Epithelial cell of prostate (primary cell): ENCODE measurements at regions not wholly inside any gene's neighbourhood (a gene's known extent, or its start where the extent isn't known, plus 50 kb on each side); places are given as distances from the start of the nearest gene placed in this dataset.

ENCODE experiments used
- DNase-seq: peaks from one replicate; pipeline ENCODE4 v3.0.0-alpha.2; 2011; ENCODE audit warnings: low read depth, low spot score
- H3K27ac ChIP-seq: fragments of 450-650 bp; 2 replicates; pipeline ENCODE4 v1.5.1; 2017; ENCODE audit warnings: mild to moderate bottlenecking

DNA sequence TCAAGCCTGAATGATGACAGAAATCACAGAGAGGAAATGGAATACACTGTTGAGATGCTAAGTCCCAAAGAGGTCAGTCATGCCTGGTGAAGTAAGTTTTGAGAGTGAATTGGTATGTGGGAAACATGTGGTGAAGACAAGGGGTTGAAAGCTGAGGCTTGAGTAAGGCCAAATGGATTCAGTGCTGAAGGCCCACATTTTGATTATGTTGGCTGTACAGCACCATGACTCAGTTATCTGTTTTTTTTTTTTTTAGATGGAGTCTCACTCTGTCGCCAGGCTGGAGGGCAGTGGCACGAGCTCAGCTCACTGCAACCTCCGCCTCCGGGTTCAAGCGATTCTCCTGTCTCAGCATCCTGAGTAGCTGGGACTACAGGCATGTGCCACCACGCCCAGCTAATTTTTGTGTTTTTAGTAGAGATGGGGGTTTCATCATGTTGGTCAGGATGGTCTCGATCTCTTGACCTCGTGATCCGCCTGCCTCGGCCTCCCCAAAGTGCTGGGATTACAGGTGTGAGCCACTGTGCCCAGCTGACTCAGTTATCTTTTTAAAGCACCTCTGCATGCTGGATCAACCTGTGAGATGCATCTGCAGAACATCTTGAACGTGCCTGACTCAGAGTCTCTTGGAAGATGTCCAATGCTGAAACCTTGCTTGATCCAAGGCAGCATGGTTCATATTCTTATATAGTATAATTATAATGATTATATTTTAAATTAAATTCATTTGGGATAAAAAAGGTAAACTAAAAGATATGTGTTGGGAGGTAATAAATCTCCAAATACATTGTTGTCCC lies 829.8 kb downstream of the TNS3 start:
- DNase-seq, result peak; percentile 59

DNA sequence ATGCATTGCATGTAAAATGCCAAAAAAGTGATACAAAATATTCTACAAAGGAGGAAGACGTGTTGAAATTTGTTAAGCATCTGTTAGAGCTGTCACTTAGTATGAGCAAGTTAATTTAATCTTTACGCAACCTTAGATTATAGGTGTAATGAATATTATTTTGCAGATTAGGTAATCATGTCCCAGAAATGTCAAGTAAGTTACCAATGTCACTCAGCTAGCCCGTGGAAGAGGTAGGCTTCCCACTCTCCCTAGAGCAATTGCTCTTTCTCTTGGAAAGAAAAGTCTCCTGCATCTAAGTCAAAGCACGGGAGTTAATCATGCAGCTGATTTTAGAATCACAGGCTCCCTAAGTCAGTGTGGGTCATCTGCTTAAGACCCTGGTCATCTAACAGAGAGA lies 830.4 kb upstream of the IGFBP3 start:
- no peak overlapping the region for H3K27ac ChIP-seq
- DNase-seq, result no peak

More for the DNA sequence above, 829.8 kb downstream of the TNS3 start:
- H3K27ac ChIP-seq, result peak overlapping the region; percentile 54

DNA sequence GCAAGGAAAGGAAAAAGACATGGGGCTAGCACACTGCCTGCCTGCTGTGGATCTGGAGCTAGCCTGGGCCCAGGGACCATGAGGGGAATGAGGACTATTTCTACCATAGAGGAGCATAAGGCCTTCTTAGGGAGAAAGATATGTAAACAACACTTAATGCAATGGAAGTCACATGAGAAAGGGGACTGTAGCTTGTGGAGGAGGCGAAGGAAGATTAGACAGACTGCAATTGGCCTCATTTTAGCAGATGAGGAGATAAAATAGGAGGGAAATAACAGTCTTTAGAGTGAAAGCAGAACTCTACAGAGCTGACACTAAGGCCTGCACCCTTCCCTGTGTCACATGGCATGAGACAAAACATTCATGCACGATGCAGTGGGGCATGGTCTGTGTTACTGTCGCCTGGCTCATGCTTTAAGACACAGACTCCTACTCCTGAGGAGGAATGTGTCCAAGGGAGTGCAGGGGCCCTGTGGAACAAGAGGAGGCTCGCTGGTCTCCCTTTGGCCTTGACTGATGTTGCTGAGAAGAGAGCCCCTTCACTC lies 829.3 kb upstream of the IGFBP3 start:
- H3K27ac ChIP-seq, result no peak overlapping the region
- no peak for DNase-seq

DNA sequence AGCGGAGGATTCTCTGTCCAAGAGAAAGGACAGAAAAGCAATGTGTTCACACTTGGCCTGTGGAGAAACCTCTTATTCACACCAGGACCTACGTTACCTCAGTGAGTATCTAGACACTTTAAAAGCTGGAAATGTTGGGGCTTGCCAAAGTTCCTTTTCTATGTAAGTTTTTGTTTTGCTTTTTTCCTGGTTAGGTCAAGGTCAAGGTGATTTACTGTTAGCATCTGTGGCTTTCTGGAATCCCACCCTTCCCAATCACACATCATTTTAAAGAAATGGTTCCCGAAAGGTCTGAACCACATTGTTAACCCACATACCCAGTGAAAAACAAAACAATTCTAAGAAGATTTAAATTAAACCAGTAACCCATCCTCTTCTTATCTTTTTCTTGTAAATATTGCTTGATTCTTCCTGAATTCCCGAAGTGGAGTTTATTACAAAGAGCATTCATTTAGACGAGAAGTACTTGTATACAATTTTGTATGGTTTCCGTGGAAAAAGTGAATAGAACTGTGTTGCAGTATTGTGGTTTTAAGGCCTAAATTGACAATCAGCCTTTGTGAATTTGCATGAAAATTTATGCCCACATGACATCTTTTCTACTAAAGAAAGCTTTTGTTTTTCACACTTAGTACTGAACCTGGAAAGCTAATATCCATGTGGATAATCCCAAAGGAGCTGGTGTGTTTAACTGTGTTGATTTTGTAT lies 827.0 kb upstream of the IGFBP3 start:
- no peak for DNase-seq
- H3K27ac ChIP-seq, result no peak overlapping the region

DNA sequence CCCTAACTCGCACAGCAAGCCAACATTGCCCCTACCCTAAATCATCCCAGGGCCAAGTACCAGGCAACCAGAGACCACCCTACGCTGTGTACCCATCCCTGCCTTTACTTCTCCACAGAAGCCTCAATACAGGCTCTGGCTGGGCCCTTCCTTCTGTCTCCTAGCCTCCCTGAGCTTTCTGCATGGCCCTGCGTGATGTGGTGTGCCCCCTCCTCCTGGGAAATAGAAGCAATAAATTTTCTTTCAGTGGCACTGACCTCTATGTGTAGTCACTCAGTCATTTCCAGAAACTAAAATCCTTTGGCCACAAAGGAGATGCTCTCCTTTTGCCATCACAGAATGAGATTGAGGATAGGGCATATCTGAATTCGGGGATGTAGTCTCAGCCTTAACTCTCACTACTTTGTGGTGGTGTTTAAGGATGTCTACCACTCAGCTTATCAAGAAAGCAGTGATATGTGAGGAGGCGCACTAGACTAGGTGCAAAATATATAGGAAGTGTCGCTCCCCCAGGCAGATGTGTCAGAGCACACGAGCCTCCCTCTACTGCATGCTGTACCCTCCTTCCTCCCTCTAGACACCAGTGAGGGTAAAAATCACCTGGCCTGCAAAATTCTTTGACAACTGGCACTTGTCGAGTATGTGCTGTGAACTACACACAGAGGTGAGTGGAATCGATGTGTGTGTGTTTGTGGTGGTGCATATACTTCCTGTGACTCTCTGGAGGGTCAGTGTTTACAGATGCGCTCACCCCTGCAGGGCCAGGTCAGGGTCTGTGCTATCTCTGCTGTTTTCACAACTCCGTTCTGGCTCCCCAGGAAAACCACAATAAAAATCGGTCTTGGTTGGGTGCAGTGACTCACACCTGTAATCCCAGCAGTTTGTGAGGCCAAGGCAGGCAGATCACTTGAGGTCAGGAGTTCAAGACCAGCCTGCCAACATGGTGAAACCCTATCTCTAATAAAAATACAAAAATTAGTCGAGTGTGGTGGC lies 825.9 kb upstream of the IGFBP3 start:
- H3K27ac ChIP-seq, result no peak overlapping the region
- no peak for DNase-seq

DNA sequence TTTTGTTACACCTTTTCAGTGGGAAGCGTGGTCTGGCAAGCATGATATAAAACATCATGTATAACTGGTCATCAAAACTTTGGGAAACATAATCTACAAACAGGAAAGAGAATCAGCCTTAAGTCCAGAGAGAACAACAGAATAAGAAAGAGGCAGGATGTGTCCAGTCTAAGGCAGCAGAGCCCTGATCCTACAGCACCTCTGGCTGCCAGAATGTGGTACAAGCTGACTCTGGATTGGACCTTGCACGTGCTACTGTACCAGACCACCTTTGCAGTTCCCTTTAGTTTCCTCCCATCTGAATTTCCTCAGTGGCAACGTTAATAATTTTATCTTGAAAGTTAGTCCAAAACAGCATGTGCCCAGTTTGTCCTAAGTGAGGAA lies 824.6 kb upstream of the IGFBP3 start:
- H3K27ac ChIP-seq, result no peak overlapping the region
- no peak for DNase-seq

DNA sequence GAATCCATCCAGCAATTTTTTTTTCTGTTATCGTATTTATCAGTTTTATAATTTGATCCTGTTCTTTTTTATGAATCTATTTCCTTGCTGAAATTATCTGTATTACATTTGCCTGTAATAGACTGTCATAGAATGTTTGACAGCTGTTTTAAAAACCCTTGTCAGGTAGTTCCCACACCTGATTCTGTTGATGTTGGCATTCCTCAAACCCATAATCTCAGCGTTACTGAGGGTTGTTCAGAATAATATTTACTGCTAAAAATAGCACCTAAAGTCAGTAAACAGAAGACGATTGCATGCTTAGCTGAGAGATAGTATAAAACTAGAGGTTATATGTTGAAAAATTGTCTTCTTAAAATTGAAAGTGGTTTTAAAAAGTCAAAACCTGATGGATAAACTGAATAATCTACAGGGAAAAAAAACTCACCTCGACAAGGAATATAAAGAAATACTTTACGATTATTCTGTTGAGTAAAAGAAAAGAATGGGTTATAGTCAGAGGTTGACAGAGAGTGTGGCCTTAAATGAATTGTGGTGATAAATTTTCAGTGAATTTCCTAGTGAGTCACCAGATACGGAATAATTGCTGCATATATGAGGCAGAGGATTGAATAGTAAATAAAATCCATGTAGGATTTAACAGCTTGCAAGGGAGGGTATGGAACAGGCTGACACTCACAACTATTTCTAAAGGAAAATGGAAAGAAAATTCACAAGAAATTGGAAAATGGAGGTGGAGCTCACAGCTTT lies 824.1 kb upstream of the IGFBP3 start:
- H3K27ac ChIP-seq, result no peak overlapping the region
- no peak for DNase-seq

DNA sequence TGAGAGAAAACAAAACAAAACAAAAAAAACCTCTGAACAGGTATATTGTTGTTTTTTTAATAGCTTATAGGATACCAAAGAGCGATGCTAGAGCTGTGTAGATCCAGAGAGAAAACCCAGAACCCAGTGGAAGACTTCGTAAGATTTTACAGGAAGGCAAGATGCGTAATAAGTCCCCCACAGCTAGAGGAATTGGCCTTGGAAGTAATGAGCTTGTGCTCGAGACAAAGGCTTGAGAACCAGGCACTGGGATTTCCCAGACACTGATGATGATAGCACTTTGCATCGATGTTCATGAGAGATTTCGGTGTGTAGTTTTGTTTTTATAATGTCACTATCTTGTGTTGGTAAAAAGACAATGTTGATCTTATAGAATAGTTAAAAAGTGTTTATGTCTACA lies 821.5 kb upstream of the IGFBP3 start:
- DNase-seq, result no peak
- H3K27ac ChIP-seq, result no peak overlapping the region

DNA sequence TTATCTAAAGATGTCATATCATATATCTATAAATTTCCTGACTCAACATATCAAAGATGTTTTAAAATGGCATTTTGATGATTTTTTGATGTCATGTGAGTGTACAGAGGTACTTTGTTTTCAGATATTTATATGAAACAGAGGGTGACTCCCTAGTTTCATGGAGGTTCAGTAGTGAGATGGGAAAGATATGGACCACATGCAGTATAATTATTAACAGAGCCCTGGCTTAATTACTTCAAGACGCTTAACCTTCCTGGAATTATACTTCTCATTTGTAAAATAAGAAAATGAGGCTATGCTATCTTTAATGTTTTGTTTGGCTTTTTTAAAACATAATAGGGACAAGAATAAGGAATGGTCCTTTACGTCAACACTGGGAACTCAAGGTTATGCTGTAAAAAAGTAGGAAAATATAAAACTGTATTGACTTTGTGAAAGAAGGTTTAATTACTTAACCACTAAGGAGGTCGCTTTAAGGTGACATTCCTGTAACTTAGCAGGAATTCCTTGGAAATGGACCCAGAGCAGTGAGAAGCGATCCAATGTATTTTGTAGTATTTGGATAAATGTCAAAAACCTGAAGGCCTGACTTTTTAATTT lies 821.0 kb upstream of the IGFBP3 start:
- no peak overlapping the region for H3K27ac ChIP-seq
- DNase-seq, result no peak

DNA sequence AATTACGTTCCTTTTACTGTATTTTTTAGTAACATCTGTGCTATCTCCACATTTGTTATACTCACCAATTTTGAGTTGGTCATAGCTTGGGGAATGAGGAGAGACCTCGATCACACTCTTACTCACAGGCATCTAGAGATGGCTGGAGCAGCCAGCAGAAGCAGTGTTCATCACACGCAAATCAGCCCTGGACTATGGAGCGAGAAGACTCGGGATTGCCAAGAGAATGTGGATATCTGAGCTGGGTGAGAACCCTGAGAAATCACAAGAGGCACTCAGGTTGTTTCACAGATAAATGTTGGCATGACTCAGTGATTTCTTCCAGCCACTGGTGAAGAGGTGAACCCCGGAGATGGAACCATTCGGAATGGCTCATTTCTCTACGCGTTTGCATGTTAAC lies 820.1 kb upstream of the IGFBP3 start:
- no peak overlapping the region for H3K27ac ChIP-seq
- no peak for DNase-seq

DNA sequence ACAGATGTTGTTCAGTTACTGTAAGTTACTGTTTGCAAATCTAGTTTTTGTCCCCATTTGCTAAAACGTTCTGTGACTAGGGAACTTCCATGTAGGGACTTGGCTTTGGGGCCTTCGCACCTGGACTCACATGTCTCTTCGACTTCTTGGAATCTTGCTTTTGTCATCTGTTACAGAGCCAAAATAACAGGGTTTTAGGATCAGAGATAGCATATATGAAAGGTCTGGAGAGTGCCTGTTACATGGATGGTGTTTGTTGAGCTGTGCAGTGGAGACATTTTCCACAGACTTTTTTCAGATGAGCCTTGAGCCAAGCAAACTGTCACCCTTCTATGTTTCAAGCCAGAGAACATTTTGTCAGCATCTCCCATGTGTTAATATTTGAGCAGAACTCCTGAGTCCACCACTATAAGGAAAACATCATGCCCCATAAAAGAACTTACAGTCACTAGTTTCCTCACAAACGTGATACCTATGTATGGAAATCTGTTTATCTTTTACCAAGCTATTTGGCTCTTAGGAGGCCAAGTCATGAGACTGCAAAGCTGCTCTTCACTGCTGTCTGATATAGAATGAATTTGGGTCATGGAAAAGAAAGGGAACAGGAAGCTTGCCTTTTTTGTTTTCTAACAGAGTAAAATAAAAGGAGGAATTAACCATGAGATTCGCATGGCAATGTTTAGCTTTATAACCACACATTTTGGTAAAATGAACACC lies 818.6 kb upstream of the IGFBP3 start:
- H3K27ac ChIP-seq, result no peak overlapping the region
- DNase-seq, result no peak

DNA sequence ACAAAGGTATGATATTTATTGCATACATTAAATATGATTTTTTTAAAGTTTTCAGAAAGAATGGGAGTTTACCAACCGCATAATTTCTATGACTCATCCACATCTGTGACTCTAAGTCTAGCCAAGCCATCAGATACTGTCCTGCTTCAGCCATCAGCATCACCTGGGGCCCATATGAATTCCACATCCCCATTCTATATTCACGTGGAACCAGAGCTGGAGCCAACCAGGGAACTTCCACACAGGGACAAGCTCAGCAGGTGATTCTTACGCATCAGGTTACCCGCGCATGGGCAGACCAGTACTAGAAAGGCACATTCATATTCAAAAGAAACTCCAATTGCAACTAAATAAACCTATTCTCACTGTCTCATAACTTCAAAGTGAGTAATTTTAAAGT lies 817.7 kb upstream of the IGFBP3 start:
- no peak for DNase-seq

DNA sequence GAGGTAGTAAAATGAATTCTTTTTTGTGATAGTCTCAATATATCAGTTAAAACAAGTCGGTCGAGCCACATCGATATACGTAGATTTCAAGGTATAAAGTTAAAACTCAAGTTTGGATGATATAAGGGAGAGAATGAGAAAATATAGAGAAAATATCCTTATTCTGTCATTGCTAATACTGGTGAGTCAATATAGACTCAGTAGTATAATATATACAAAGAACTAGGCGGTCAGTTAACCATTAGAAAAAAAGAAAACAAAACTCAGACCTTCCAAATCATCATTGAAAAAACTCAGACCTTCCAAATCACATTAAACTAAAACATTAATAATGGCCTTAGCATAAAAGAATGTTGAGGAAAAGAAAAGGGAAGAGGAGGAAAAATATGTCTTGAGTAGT lies 817.1 kb upstream of the IGFBP3 start:
- no peak for DNase-seq
- no peak overlapping the region for H3K27ac ChIP-seq

More for the DNA sequence above, 817.7 kb upstream of the IGFBP3 start:
- H3K27ac ChIP-seq, result no peak overlapping the region

DNA sequence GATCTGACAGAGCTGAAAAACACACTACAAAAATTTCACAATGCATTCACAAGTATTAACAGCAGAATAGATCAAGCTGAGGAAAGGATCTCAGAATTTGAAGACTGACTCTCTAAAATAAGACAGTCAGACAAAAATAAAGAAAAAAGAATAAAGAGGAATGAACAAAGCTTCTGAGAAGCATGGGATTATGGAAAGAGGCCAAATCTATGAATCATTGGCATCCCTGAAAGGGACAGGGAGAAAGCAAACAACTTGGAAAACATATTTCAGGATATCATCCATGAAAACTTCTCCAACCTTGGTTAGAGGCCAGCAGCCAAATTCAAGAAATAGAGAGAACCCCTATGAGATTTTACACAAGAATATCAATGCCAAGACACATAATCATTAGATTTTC lies 804.8 kb upstream of the IGFBP3 start:
- no peak for DNase-seq
- H3K27ac ChIP-seq, result no peak overlapping the region

DNA sequence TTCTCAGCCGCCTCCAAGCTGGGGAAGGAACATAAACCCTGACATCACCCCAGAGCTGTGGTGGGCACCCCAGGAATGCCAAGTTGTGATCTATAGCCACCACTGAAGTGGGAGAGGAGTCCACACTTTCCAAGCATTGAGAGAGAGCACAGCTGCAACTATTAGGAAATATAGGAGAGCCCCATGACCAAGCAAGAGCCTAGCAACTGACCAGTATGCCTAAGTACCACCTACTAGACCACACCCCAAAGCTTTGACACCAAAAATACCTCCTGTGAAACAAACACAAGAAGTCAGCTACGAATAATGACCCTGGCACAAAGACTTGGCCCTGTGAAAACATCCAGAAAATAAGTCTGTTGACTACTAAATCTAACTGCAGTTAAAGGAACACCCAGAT lies 804.1 kb upstream of the IGFBP3 start:
- H3K27ac ChIP-seq, result no peak overlapping the region
- DNase-seq, result no peak

DNA sequence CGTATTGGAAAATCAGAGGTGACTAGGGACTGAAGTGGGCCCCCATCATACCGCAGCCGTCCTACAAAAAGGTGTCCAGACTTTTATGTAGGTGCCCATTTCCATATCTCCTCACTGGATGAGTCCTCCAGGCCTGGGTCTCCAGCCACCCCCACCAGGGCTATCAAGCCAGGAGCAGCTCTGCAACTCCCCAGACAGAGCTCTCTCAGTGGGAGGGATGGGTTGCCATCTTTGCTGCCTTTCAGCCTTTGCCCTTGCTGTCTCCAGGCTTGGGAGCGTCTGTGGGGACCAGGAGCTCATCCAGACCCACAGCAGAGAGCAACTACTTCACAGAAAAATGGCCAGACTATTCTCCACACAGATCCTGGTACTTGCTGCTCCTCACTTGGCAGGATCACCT lies 802.7 kb upstream of the IGFBP3 start:
- no peak overlapping the region for H3K27ac ChIP-seq
- DNase-seq, result no peak

DNA sequence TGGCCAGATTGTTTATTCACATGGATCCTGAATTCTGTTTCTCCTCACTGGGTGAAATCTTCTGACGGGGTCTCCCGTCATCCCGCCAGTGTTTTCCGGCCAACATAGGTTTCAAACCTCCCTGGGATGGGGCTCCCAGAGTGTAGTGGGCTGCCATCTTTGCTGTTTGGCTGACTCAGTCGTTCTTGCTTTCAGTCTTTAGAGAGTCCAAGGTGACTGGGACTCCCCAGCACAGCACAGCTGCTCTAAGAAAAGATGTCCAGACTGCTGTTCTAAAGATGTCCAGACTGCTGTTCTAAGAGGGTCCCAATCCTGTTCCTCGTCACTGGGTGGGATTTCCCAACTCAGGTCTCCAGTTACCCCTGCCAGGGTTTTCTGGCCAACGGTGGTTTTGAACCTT lies 801.9 kb upstream of the IGFBP3 start:
- DNase-seq, result no peak
- no peak overlapping the region for H3K27ac ChIP-seq

DNA sequence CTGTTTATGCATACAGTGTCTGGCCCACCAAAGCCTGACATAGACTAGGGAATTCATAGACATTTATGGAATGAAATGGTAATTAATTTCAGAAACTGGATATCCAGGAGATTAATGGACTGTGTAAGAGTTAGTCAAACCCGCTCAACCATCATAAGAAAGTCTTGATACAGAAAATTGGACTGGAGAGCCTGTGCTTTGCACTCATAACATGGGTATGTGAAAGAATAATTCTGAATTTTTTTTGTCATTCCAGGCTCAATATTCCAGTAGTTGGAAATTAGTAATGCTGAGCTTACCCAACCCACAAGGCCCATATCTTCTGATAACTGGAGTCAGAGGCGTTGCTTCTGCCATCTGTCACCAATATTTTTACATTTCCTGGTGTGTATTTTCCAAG lies 799.7 kb upstream of the IGFBP3 start:
- no peak overlapping the region for H3K27ac ChIP-seq
- DNase-seq, result no peak

DNA sequence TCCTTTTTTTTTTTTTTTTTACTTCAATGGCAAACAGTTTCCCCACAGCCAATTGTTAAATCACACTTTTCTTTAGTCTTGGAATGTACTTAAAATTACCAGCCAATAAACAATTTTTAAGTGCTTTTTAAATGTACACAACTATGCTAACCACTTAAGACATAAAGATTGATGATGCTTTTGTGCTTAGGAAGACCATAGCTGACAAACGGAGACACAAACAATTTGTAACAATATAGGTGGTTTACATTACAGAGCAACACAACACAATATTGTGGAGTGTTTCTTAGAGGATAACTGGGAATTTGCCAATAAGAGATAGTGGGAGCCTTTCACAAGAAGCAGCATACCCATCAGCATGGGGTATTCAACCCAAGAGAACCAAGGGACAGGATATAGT lies 798.5 kb upstream of the IGFBP3 start:
- DNase-seq, result no peak
- H3K27ac ChIP-seq, result no peak overlapping the region
